ENCODE measurements at regions not wholly inside any gene's neighbourhood (a gene's known extent, or its start where the extent isn't known, plus 50 kb on each side); places are given as distances from the start of the nearest gene placed in this dataset.
A peak's percentile ranks its signal among the peaks of the same experiment; 100 is the strongest.

- TF ChIP-seq CTCF (conservative IDR thresholded peaks at IDR 0.05; ENCODE audit: control insufficient read depth, insufficient read depth, low read depth, low read length): no peak
- no peak for DNase-seq (ENCODE audit: low read depth)
- no peak overlapping the region for H3K4me3 ChIP-seq (ENCODE audit: control insufficient read depth, low read depth, low read length)
These were observed 126.2 kb upstream of the GPC1 start for GRCh38 chr2:240309214-240309613.

GRCh38 chr2:240310201-240310600 is 125.3 kb upstream of the GPC1 start:
- H3K4me3 ChIP-seq (ENCODE audit: control insufficient read depth, low read depth, low read length): no peak overlapping the region
- no peak for TF ChIP-seq CTCF (conservative IDR thresholded peaks at IDR 0.05; ENCODE audit: control insufficient read depth, insufficient read depth, low read depth, low read length)
- DNase-seq (ENCODE audit: low read depth): no peak

GRCh38 chr2:240310645-240311044 is 124.8 kb upstream of the GPC1 start:
- TF ChIP-seq CTCF (conservative IDR thresholded peaks at IDR 0.05; ENCODE audit: control insufficient read depth, insufficient read depth, low read depth, low read length): no peak
- DNase-seq (ENCODE audit: low read depth): no peak
- no peak overlapping the region for H3K4me3 ChIP-seq (ENCODE audit: control insufficient read depth, low read depth, low read length)

- TF ChIP-seq CTCF (conservative IDR thresholded peaks at IDR 0.05; ENCODE audit: control insufficient read depth, insufficient read depth, low read depth, low read length): no peak
- no peak for DNase-seq (ENCODE audit: low read depth)
- H3K4me3 ChIP-seq (ENCODE audit: control insufficient read depth, low read depth, low read length): no peak overlapping the region
These were observed 123.6 kb upstream of the GPC1 start for GRCh38 chr2:240311821-240312220.

GRCh38 chr2:240319221-240319854 is 116.1 kb upstream of the GPC1 start:
- no peak for TF ChIP-seq CTCF (conservative IDR thresholded peaks at IDR 0.05; ENCODE audit: control insufficient read depth, insufficient read depth, low read depth, low read length)
- peak; percentile 79 for DNase-seq (ENCODE audit: low read depth)
- no peak overlapping the region for H3K4me3 ChIP-seq (ENCODE audit: control insufficient read depth, low read depth, low read length)

GRCh38 chr2:240319855-240320203 is 115.6 kb upstream of the GPC1 start:
- no peak for TF ChIP-seq CTCF (conservative IDR thresholded peaks at IDR 0.05; ENCODE audit: control insufficient read depth, insufficient read depth, low read depth, low read length)
- DNase-seq (ENCODE audit: low read depth): no peak
- H3K4me3 ChIP-seq (ENCODE audit: control insufficient read depth, low read depth, low read length): no peak overlapping the region

Measured in fibroblast of mammary gland (primary cell).